GM12878 (cell line): ENCODE measurements at regions not wholly inside any gene's neighbourhood (a gene's known extent, or its start where the extent isn't known, plus 50 kb on each side); places are given as distances from the start of the nearest gene placed in this dataset.

ENCODE experiments used
- ATAC-seq: fragments of 200-7000 bp; cut with Tn5 transposase; 3 replicates; pipeline ENCODE4 v1.9.1; 2020; ENCODE audit warnings: mild to moderate bottlenecking, moderate library complexity
- BruUV-seq: library from RNA; stranded (reverse); fragments of 400-500 nt; replicated peaks from 2 replicates; lab custom pipeline; 2021; lab: Mats Ljungman, UMichigan
- CTCF ChIA-PET: fragments of 300-600 bp; sonication (Branson Sonifier 250); formaldehyde crosslinking; extraction: SDS; loops from one replicate; lab custom pipeline; 2021; ENCODE audit warnings: inconsistent platforms; lab: Yijun Ruan, JAX
- POLR2A ChIA-PET: fragments of 350-600 bp; formaldehyde crosslinking; extraction: SDS; loops from one replicate; lab custom pipeline; 2021; ENCODE audit warnings: inconsistent platforms; lab: Charles Lee
- RAD21 ChIA-PET: fragments of 300-600 bp; sonication (Branson Sonifier 250); formaldehyde crosslinking; loops from one replicate; lab custom pipeline; 2023; ENCODE audit warnings: antibody characterized with exemption; ENCODE audit not compliant: unreplicated experiment; lab: Charles Lee
- SMC1A ChIA-PET: fragments of 300-600 bp; sonication (Branson Sonifier 250); formaldehyde crosslinking; loops from one replicate; lab custom pipeline; 2023; ENCODE audit not compliant: unreplicated experiment, uncharacterized antibody; lab: Charles Lee
- DNase-seq: peaks from one replicate; pipeline ENCODE4 v3.0.0-alpha.2; 2011; ENCODE audit warnings: low read depth, low spot score
- FAIRE-seq: peaks from 3 replicates; lab custom pipeline; 2011; peaks lifted over from hg19 to GRCh38; lab: Jason Lieb, UNC
- H2AFZ ChIP-seq: 2 replicates; pipeline ENCODE4 v1.6.0; 2011; ENCODE audit warnings: low read depth, low read length, control low read depth; ENCODE audit not compliant: control insufficient read depth
- H3K27ac ChIP-seq: 2 replicates; pipeline ENCODE4 v1.5.1; 2011; ENCODE audit warnings: control low read depth; ENCODE audit not compliant: control insufficient read depth, insufficient read depth
- H3K27me3 ChIP-seq, 2 experiments: replicated peaks in 1 of 2; 2 replicates each; pipeline versions ENCODE4 v1.6.0 to v1.6.1; 2011; ENCODE audit warnings: low read length in 1 of 2; ENCODE audit not compliant: control insufficient read depth in 2 of 2, insufficient read depth in 2 of 2
- H3K36me3 ChIP-seq, 2 experiments: 2 replicates each; pipeline ENCODE4 v1.5.1; 2011; ENCODE audit warnings: low read length in 1 of 2; ENCODE audit not compliant: control insufficient read depth in 2 of 2, insufficient read depth in 2 of 2
- H3K4me1 ChIP-seq: 2 replicates; pipeline ENCODE4 v1.6.1; 2011; ENCODE audit warnings: mild to moderate bottlenecking, low read length, moderate library complexity, mixed read lengths; ENCODE audit not compliant: control insufficient read depth, insufficient read depth
- H3K4me2 ChIP-seq: 2 replicates; pipeline ENCODE4 v1.6.0; 2011; ENCODE audit warnings: control low read depth; ENCODE audit not compliant: control insufficient read depth, insufficient read depth
- H3K4me3 ChIP-seq: fragments of 200-600 bp; sonication (generic); 2 replicates; pipeline ENCODE4 v1.5.1; 2016
- H3K79me2 ChIP-seq: 2 replicates; pipeline ENCODE4 v1.6.0; 2011; ENCODE audit warnings: low read length; ENCODE audit not compliant: control insufficient read depth, insufficient read depth
- H3K9ac ChIP-seq: 2 replicates; pipeline ENCODE4 v1.8.0; 2011; ENCODE audit warnings: low read length, control low read depth, mixed read lengths; ENCODE audit not compliant: control insufficient read depth, insufficient read depth
- H3K9me3 ChIP-seq: replicated peaks from 3 replicates; pipeline ENCODE4 v1.5.1; 2011; ENCODE audit warnings: mild to moderate bottlenecking, low read length; ENCODE audit not compliant: control insufficient read depth, insufficient read depth
- H4K20me1 ChIP-seq: 2 replicates; pipeline ENCODE4 v1.6.0; 2011; ENCODE audit not compliant: control insufficient read depth, insufficient read depth
- BRCA1 ChIP-seq: IDR thresholded peaks from 2 replicates; pipeline ENCODE4 v1.6.1; 2011; ENCODE audit warnings: low read depth, low read length, improper control_type of control experiment
- CBFB ChIP-seq: IDR thresholded peaks from 2 replicates; pipeline ENCODE4 v1.6.1; 2016; ENCODE audit warnings: antibody characterized with exemption, low read depth
- CEBPB ChIP-seq, 2 experiments: fragments of 150-350 bp in 1 of 2; IDR thresholded peaks; 2 replicates each; pipeline ENCODE4 v1.6.1; 2012 to 2014; ENCODE audit warnings: low read depth in 2 of 2, low read length in 2 of 2, borderline replicate concordance in 1 of 2, inconsistent platforms in 1 of 2
- CUX1 ChIP-seq: IDR thresholded peaks from 2 replicates; pipeline ENCODE4 v1.6.1; 2012; ENCODE audit warnings: improper control_type of control experiment, low read depth, low read length; ENCODE audit not compliant: insufficient replicate concordance
- DPF2 ChIP-seq: fragments of 450-650 bp; IDR thresholded peaks from 2 replicates; pipeline ENCODE4 v1.6.1; 2017; ENCODE audit warnings: mild to moderate bottlenecking
- EGR1 ChIP-seq, 2 experiments: IDR thresholded peaks; 1 replicate in 1 of 2; 2 replicates in 1 of 2; pipeline ENCODE4 v1.6.1; 2011 to 2012; ENCODE audit warnings: low read depth in 2 of 2, low read length in 2 of 2, borderline replicate concordance in 1 of 2, mild to moderate bottlenecking in 1 of 2, moderate library complexity in 1 of 2
- ESRRA ChIP-seq: IDR thresholded peaks from 2 replicates; pipeline ENCODE4 v1.6.1; 2012; ENCODE audit warnings: mild to moderate bottlenecking, low read length, improper control_type of control experiment
- EZH2 ChIP-seq: IDR thresholded peaks from 2 replicates; pipeline ENCODE4 v1.6.1; 2012; ENCODE audit warnings: low read depth, mild to moderate bottlenecking, control low read depth, inconsistent platforms, low read length, borderline replicate concordance; ENCODE audit not compliant: control insufficient read depth
- GABPA ChIP-seq: IDR thresholded peaks from 2 replicates; pipeline ENCODE4 v1.6.1; 2014; ENCODE audit warnings: antibody characterized with exemption, low read depth, mild to moderate bottlenecking, inconsistent platforms
- HCFC1 ChIP-seq: fragments of 150-350 bp; IDR thresholded peaks from 2 replicates; pipeline ENCODE4 v1.6.1; 2014; ENCODE audit warnings: low read length
- KAT2A ChIP-seq: conservative IDR thresholded peaks from 2 replicates; pipeline ENCODE4 v1.6.1; 2011; ENCODE audit warnings: low read depth, low read length; ENCODE audit not compliant: control insufficient read depth
- MXI1 ChIP-seq: fragments of 150-350 bp; IDR thresholded peaks from 2 replicates; pipeline ENCODE4 v1.6.1; 2011; ENCODE audit warnings: low read depth, mild to moderate bottlenecking, inconsistent platforms, low read length, improper control_type of control experiment
- SMAD5 ChIP-seq: IDR thresholded peaks from 2 replicates; pipeline ENCODE4 v1.6.1; 2016; ENCODE audit warnings: antibody characterized with exemption, low read depth
- USF1 ChIP-seq: IDR thresholded peaks from 2 replicates; pipeline ENCODE4 v1.6.1; 2011; ENCODE audit warnings: borderline replicate concordance, low read depth, mild to moderate bottlenecking, moderate library complexity, mixed read lengths, low read length; ENCODE audit not compliant: insufficient read depth; ENCODE audit errors: extremely low read length
- YY1 ChIP-seq: IDR thresholded peaks from 2 replicates; pipeline ENCODE4 v1.6.1; 2011; ENCODE audit warnings: low read depth, mild to moderate bottlenecking, low read length
- WGBS: methylation state at CpG from one replicate; pipeline ENCODE4 v1.1.6; 2016; ENCODE audit warnings: low lambda C conversion rate; ENCODE audit not compliant: insufficient replicate concordance, insufficient coverage; ENCODE audit errors: missing lambda C conversion rate; 5-methylcytosine and 5-hydroxymethylcytosine counted together
- in situ Hi-C: fragments of 300-500 bp; cut with MboI; formaldehyde crosslinking; loops from 9 replicates; pipeline ENCODE4 v1.14.3; 2018; ENCODE audit warnings: mixed read lengths
- intact Hi-C: fragments of 100-400 bp; cut with micrococcal nuclease; formaldehyde crosslinking; loops from one replicate; pipeline ENCODE4 v1.14.2; 2022; ENCODE audit not compliant: unreplicated experiment
- TF ChIP-seq, protein P1 (sequence below): fragments of 450-650 bp; IDR thresholded peaks from 2 replicates; pipeline ENCODE4 v1.6.1; 2017; ENCODE audit warnings: low read depth, mild to moderate bottlenecking, moderate library complexity

- POLR2A ChIA-PET = no interaction called here
- in situ Hi-C loops = no loop called here
- Histone ChIP-seq H3K36me3 (no peaks in the 10 kb centered on the region), H3K4me3 (no peak overlapping the region), H2AFZ (no peak overlapping the region), H3K9ac (no peak overlapping the region), H3K4me2 (no peak overlapping the region), H3K27ac (no peak overlapping the region), H3K27me3 (no peaks in the 10 kb centered on the region), H4K20me1 (no peaks in the 10 kb centered on the region), H3K4me1 (no peaks in the 10 kb centered on the region), H3K79me2 (no peaks in the 10 kb centered on the region), H3K9me3 (no peaks in the 10 kb centered on the region)
- 0% methylated on average over 1 of the region's 1 CpG for WGBS
- FAIRE-seq (no peak), ATAC-seq (no peak), DNase-seq (no peak)
- CTCF ChIA-PET = no interaction called here
- SMC1A ChIA-PET = no interaction called here
- RAD21 ChIA-PET = no interaction called here
- intact Hi-C loops = no loop called here
- BruUV-seq = no TSS peak
- no peak for TF ChIP-seq CUX1
- no peak for TF ChIP-seq HCFC1
- TF ChIP-seq DPF2 = no peak
- TF ChIP-seq BRCA1 = no peak
- no peak for TF ChIP-seq YY1
- no peak for TF ChIP-seq GABPA
- no peak for TF ChIP-seq CBFB
- no peak for TF ChIP-seq CEBPB (IDR thresholded peaks at IDR 0.05; ENCODE audit: borderline replicate concordance in 1 of 2, low read depth in 2 of 2, low read length in 2 of 2)
- TF ChIP-seq, protein P1, sequence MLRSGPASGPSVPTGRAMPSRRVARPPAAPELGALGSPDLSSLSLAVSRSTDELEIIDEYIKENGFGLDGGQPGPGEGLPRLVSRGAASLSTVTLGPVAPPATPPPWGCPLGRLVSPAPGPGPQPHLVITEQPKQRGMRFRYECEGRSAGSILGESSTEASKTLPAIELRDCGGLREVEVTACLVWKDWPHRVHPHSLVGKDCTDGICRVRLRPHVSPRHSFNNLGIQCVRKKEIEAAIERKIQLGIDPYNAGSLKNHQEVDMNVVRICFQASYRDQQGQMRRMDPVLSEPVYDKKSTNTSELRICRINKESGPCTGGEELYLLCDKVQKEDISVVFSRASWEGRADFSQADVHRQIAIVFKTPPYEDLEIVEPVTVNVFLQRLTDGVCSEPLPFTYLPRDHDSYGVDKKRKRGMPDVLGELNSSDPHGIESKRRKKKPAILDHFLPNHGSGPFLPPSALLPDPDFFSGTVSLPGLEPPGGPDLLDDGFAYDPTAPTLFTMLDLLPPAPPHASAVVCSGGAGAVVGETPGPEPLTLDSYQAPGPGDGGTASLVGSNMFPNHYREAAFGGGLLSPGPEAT = no peak
- no peak for TF ChIP-seq KAT2A
- TF ChIP-seq USF1 = no peak
- no peak for TF ChIP-seq EGR1 (IDR thresholded peaks at IDR 0.05; ENCODE audit: borderline replicate concordance in 1 of 2, low read depth in 2 of 2, low read length in 2 of 2)
- TF ChIP-seq EZH2 = no peak
- no peak for TF ChIP-seq ESRRA
- TF ChIP-seq SMAD5 = no peak
- TF ChIP-seq MXI1 = no peak
These were observed 1217.7 kb downstream of the PCDH19 start for GRCh38 chrX:99192421-99192820.
